NT2/D1 (cell line): ENCODE measurements at regions not wholly inside any gene's neighbourhood (a gene's known extent, or its start where the extent isn't known, plus 50 kb on each side); places are given as distances from the start of the nearest gene placed in this dataset.

ENCODE experiments used
- SUZ12 ChIP-seq: IDR thresholded peaks from 2 replicates; pipeline ENCODE4 v1.6.1; 2011; ENCODE audit not compliant: insufficient read length, insufficient read depth; ENCODE audit errors: extremely low read depth
- YY1 ChIP-seq: IDR thresholded peaks from 2 replicates; pipeline ENCODE4 v1.6.1; 2011; ENCODE audit not compliant: insufficient read length, insufficient read depth
- ZNF274 ChIP-seq: IDR thresholded peaks from 2 replicates; pipeline ENCODE4 v1.6.1; 2011; ENCODE audit warnings: mild to moderate bottlenecking, low read depth, low read length

- TF ChIP-seq ZNF274 (no peak), SUZ12 (no peak), YY1 (no peak)
Observed at GRCh38 chr1:14090062-14090461, 390.1 kb downstream of the PRDM2 start.
